ENCODE measurements at regions not wholly inside any gene's neighbourhood (a gene's known extent, or its start where the extent isn't known, plus 50 kb on each side); places are given as distances from the start of the nearest gene placed in this dataset.
"Not testable (repeated sequence)": the region's sequence is repeated elsewhere in the genome, so short reads cannot be mapped to it uniquely, and the experiment has no call there.

DNA sequence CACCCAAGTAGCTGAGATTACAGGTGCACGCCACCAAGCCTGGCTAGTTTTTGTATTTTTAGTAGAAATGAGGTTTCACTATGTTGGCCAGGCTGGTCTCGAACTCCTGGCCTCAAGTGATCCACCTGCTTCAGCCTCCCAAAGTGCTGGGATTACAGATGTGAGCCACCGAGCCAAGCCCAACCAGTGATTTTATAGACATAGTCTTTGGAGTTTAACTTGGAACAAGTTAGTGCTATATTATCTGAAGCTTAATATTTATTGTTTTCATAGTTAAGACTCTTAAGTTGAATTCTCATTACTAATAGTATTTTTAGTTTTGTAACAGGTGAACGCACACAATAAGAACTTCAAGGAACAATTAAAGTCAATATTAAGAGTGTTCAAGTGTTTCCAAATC, 122.1 kb downstream of the SPAG6 start:
- not testable (repeated sequence) for TF ChIP-seq CHD2 (IDR thresholded peaks at IDR 0.05; ENCODE audit: low read length); CTCF (IDR thresholded peaks at IDR 0.05; ENCODE audit: control extremely low read depth in 1 of 3, insufficient read depth in 1 of 3, low read depth in 1 of 3, low read length in 3 of 3); POLR2AphosphoS5 (IDR thresholded peaks at IDR 0.05; ENCODE audit: low read depth, low read length); BRCA1 (IDR thresholded peaks at IDR 0.05; ENCODE audit: low read depth, low read length); TAF7 (optimal IDR thresholded peaks at IDR 0.05; ENCODE audit: borderline replicate concordance, low read depth, low read length); POLR2A (IDR thresholded peaks at IDR 0.05; ENCODE audit: control extremely low read depth in 1 of 2, low read depth in 2 of 2, low read length in 2 of 2); EP300 (IDR thresholded peaks at IDR 0.05; ENCODE audit: borderline replicate concordance in 1 of 2, low read depth in 2 of 2, low read length in 2 of 2)
- TF ChIP-seq, protein P1, sequence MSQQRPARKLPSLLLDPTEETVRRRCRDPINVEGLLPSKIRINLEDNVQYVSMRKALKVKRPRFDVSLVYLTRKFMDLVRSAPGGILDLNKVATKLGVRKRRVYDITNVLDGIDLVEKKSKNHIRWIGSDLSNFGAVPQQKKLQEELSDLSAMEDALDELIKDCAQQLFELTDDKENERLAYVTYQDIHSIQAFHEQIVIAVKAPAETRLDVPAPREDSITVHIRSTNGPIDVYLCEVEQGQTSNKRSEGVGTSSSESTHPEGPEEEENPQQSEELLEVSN (IDR thresholded peaks at IDR 0.05), result not testable (repeated sequence)
